ENCODE measurements at regions not wholly inside any gene's neighbourhood (a gene's known extent, or its start where the extent isn't known, plus 50 kb on each side); places are given as distances from the start of the nearest gene placed in this dataset.

GRCh38 chr12:115570069-115570777 lies 707.3 kb downstream of the MED13L start:
- DNase-seq = no peak

GRCh38 chr12:115569345-115570068 lies 708.0 kb downstream of the MED13L start:
- DNase-seq = no peak

GRCh38 chr12:115558281-115558680 lies 719.2 kb downstream of the MED13L start:
- DNase-seq = no peak

- DNase-seq = no peak
Measured at GRCh38 chr12:115553622-115554021, 723.9 kb downstream of the MED13L start.

GRCh38 chr12:115543269-115543668 lies 734.2 kb downstream of the MED13L start:
- no peak for DNase-seq

- DNase-seq = no peak
Measured at GRCh38 chr12:115542656-115543055, 734.8 kb downstream of the MED13L start.

GRCh38 chr12:115541891-115542421 lies 735.5 kb downstream of the MED13L start:
- no peak for DNase-seq

GRCh38 chr12:115528466-115528865 lies 749.0 kb downstream of the MED13L start:
- DNase-seq = no peak

GRCh38 chr12:115521771-115522409 lies 755.6 kb downstream of the MED13L start:
- DNase-seq = no peak

- no peak for DNase-seq
Measured at GRCh38 chr12:115519887-115520286, 757.6 kb downstream of the MED13L start.

GRCh38 chr12:115519359-115519758 lies 758.1 kb downstream of the MED13L start:
- DNase-seq = no peak

GRCh38 chr12:115517913-115518312 lies 759.6 kb downstream of the MED13L start:
- DNase-seq = no peak

- no peak for DNase-seq
Measured at GRCh38 chr12:115511986-115512711, 765.3 kb downstream of the MED13L start.

- no peak for DNase-seq
Measured at GRCh38 chr12:115511305-115511704, 766.2 kb downstream of the MED13L start.

GRCh38 chr12:115508990-115509389 lies 768.5 kb downstream of the MED13L start:
- DNase-seq = no peak

GRCh38 chr12:115507951-115508722 lies 769.4 kb downstream of the MED13L start:
- DNase-seq = no peak

GRCh38 chr12:115507560-115507889 lies 770.0 kb downstream of the MED13L start:
- no peak for DNase-seq

- no peak for DNase-seq
Measured at GRCh38 chr12:115506822-115507559, 770.5 kb downstream of the MED13L start.

- peak; percentile 11 for DNase-seq
Measured at GRCh38 chr12:115504306-115505290, 772.9 kb downstream of the MED13L start.

GRCh38 chr12:115500872-115501271 lies 776.6 kb downstream of the MED13L start:
- DNase-seq = no peak
